SU-DHL-6 (cell line): ENCODE measurements at regions not wholly inside any gene's neighbourhood (a gene's known extent, or its start where the extent isn't known, plus 50 kb on each side); places are given as distances from the start of the nearest gene placed in this dataset.

ENCODE experiments used
- H2AFZ ChIP-seq: fragments of 200-600 bp; sonication (generic); 2 replicates; pipeline ENCODE4 v1.6.1; 2014; ENCODE audit warnings: low read depth, mild to moderate bottlenecking, moderate library complexity, mixed read lengths, antibody characterized with exemption, low read length; ENCODE audit not compliant: severe bottlenecking
- H3F3A ChIP-seq: fragments of 200-600 bp; shearing (Covaris generic); 2 replicates; pipeline ENCODE4 v1.6.0; 2016; ENCODE audit warnings: antibody characterized with exemption, mild to moderate bottlenecking; ENCODE audit not compliant: insufficient read depth
- H3K27ac ChIP-seq: fragments of 200-600 bp; sonication (generic); 2 replicates; pipeline ENCODE4 v1.5.1; 2016; ENCODE audit warnings: low read depth, mild to moderate bottlenecking, low read length, moderate library complexity, mixed read lengths
- H3K27me3 ChIP-seq: fragments of 200-600 bp; sonication (generic), shearing (Covaris generic); 2 replicates; pipeline ENCODE4 v1.6.0; 2014; ENCODE audit warnings: mild to moderate bottlenecking, low read length
- H3K36me3 ChIP-seq: fragments of 200-600 bp; sonication (generic); 2 replicates; pipeline ENCODE4 v1.6.1; 2014; ENCODE audit warnings: mild to moderate bottlenecking, low read length, mixed read lengths
- H3K4me2 ChIP-seq: fragments of 300-600, 200-600 bp; shearing (Covaris generic), sonication (generic); 2 replicates; pipeline ENCODE4 v1.6.0; 2014; ENCODE audit warnings: low read length, low read depth, mild to moderate bottlenecking; ENCODE audit not compliant: poor library complexity, severe bottlenecking
- H3K4me3 ChIP-seq: fragments of 200-600 bp; sonication (generic); 2 replicates; pipeline ENCODE4 v1.5.1; 2014; ENCODE audit warnings: antibody characterized with exemption, low read length, mild to moderate bottlenecking, mixed read lengths; ENCODE audit not compliant: insufficient read depth, poor library complexity, severe bottlenecking
- H3K79me2 ChIP-seq: fragments of 200-600 bp; sonication (generic); 2 replicates; pipeline ENCODE4 v1.6.1; 2014; ENCODE audit warnings: mild to moderate bottlenecking, low read length, moderate library complexity; ENCODE audit not compliant: insufficient read depth
- H3K9ac ChIP-seq: fragments of 200-600 bp; sonication (generic); 2 replicates; pipeline ENCODE4 v1.7.0; 2014; ENCODE audit warnings: mild to moderate bottlenecking, low read length
- H3K9me2 ChIP-seq: fragments of 200-600 bp; sonication (generic); replicated peaks from 2 replicates; pipeline ENCODE4 v1.6.1; 2014; ENCODE audit warnings: low read length; ENCODE audit not compliant: insufficient read depth
- H3K9me3 ChIP-seq: fragments of 200-600 bp; sonication (generic); 2 replicates; pipeline ENCODE4 v1.6.1; 2014; ENCODE audit warnings: low read length, mixed read lengths; ENCODE audit not compliant: insufficient read depth
- H4K20me1 ChIP-seq: fragments of 200-600 bp; sonication (generic); 2 replicates; pipeline ENCODE4 v1.6.1; 2014; ENCODE audit warnings: low read depth, mild to moderate bottlenecking, antibody characterized with exemption, low read length, moderate library complexity, mixed read lengths
- EZH2phosphoT487 ChIP-seq: fragments of 200-600 bp; sonication (generic), shearing (Covaris generic); conservative IDR thresholded peaks from 2 replicates; pipeline ENCODE4 v1.6.1; 2018; ENCODE audit warnings: mild to moderate bottlenecking, antibody characterized with exemption, low read length, moderate library complexity, mixed read lengths
- TF ChIP-seq, protein P1 (sequence below): fragments of 200-600 bp; sonication (generic); IDR thresholded peaks from one replicate; pipeline ENCODE4 v1.5.1; 2017; ENCODE audit warnings: antibody characterized with exemption, mild to moderate bottlenecking, low read length, moderate library complexity; ENCODE audit not compliant: insufficient read depth, poor library complexity, severe bottlenecking

DNA sequence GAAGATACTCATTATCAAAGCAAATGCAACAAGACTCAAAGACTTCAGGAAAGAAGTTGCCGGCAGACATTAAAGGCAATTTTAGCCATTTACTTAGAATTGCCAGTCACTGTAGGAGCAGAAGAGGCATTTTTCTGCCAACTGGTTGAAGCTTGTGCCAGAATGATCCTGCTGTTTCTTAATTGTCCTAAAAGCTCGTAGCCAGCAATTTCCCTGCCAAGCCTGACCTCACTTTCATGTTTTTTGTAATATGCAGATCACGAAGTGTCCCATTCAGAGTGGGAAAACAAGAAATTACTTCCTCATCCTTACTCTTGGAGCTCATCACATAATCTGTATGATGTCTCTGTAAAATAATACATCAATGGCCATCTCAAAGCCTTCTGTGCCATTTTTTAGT lies 130.9 kb upstream of the ANKRD1 start:
- Histone ChIP-seq H3K27ac (no peak overlapping the region), H3K36me3 (no peaks in the 10 kb centered on the region), H3K9me3 (no peaks in the 10 kb centered on the region), H4K20me1 (no peaks in the 10 kb centered on the region), H3K9ac (no peak overlapping the region), H3K9me2 (no peaks in the 10 kb centered on the region), H3K27me3 (no peaks in the 10 kb centered on the region), H3F3A (no peaks in the 10 kb centered on the region), H3K79me2 (no peaks in the 10 kb centered on the region), H3K4me3 (no peak overlapping the region), H2AFZ (no peak overlapping the region), H3K4me2 (no peak overlapping the region)
- TF ChIP-seq, protein P1, sequence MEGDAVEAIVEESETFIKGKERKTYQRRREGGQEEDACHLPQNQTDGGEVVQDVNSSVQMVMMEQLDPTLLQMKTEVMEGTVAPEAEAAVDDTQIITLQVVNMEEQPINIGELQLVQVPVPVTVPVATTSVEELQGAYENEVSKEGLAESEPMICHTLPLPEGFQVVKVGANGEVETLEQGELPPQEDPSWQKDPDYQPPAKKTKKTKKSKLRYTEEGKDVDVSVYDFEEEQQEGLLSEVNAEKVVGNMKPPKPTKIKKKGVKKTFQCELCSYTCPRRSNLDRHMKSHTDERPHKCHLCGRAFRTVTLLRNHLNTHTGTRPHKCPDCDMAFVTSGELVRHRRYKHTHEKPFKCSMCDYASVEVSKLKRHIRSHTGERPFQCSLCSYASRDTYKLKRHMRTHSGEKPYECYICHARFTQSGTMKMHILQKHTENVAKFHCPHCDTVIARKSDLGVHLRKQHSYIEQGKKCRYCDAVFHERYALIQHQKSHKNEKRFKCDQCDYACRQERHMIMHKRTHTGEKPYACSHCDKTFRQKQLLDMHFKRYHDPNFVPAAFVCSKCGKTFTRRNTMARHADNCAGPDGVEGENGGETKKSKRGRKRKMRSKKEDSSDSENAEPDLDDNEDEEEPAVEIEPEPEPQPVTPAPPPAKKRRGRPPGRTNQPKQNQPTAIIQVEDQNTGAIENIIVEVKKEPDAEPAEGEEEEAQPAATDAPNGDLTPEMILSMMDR: no peak
- no peak for TF ChIP-seq EZH2phosphoT487

GRCh38 chr10:91054325-91054724 lies 133.4 kb upstream of the ANKRD1 start:
- Histone ChIP-seq H3K4me2 (no peak overlapping the region), H3K27me3 (no peaks in the 10 kb centered on the region), H3K4me3 (no peak overlapping the region), H4K20me1 (no peaks in the 10 kb centered on the region), H2AFZ (no peak overlapping the region), H3K9me3 (no peaks in the 10 kb centered on the region), H3K9ac (no peak overlapping the region), H3K36me3 (no peaks in the 10 kb centered on the region), H3K79me2 (no peaks in the 10 kb centered on the region), H3F3A (no peaks in the 10 kb centered on the region), H3K9me2 (no peaks in the 10 kb centered on the region), H3K27ac (no peak overlapping the region)
- TF ChIP-seq, protein P1: no peak
- no peak for TF ChIP-seq EZH2phosphoT487

DNA sequence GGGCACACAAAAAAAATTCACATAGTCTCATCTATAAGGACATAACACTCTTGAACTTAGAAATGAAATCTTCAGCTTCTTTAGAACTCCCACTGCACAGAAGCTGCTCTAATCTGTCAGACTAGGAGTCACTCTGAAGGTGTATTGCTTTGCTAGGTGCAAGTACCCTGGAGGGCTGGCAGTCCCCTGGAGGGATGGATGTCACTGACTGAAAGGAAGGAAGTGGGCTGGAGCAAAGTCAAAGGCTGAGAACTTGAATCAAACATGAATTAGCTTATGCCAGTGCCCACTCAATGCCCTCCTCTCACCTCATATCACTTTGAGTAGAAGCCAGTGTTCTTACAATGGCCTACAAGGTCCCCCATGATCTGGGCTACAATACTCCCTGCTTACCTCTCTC lies 140.3 kb upstream of the ANKRD1 start:
- Histone ChIP-seq H3K27me3 (no peaks in the 10 kb centered on the region), H3K79me2 (no peaks in the 10 kb centered on the region), H3F3A (no peaks in the 10 kb centered on the region), H3K36me3 (no peaks in the 10 kb centered on the region), H2AFZ (no peak overlapping the region), H3K4me2 (no peak overlapping the region), H4K20me1 (no peaks in the 10 kb centered on the region), H3K4me3 (no peak overlapping the region), H3K9ac (no peak overlapping the region), H3K9me3 (no peaks in the 10 kb centered on the region), H3K27ac (no peak overlapping the region), H3K9me2 (no peaks in the 10 kb centered on the region)
- TF ChIP-seq, protein P1: no peak
- no peak for TF ChIP-seq EZH2phosphoT487
